Stomach smooth muscle (tissue), 2 donors: ENCODE measurements at regions not wholly inside any gene's neighbourhood (a gene's known extent, or its start where the extent isn't known, plus 50 kb on each side); places are given as distances from the start of the nearest gene placed in this dataset.
A peak's percentile ranks its signal among the peaks of the same experiment; 100 is the strongest.
"Not testable (repeated sequence)": the region's sequence is repeated elsewhere in the genome, so short reads cannot be mapped to it uniquely, and the experiment has no call there.

Source experiments
- H3K27ac ChIP-seq: one replicate; pipeline ENCODE4 v1.7.0; 2013; ENCODE audit warnings: mild to moderate bottlenecking, low read length, inconsistent platforms
- H3K27me3 ChIP-seq, 2 donors: one replicate each; pipeline ENCODE4 v1.7.0; 2013; ENCODE audit warnings: low read length in 2 of 2; ENCODE audit not compliant: insufficient read depth in 2 of 2, control insufficient read depth in 1 of 2
- H3K36me3 ChIP-seq, 2 donors: one replicate each; pipeline ENCODE4 v1.7.0; 2013; ENCODE audit warnings: low read length in 2 of 2; ENCODE audit not compliant: control insufficient read depth in 2 of 2, insufficient read depth in 2 of 2
- H3K4me1 ChIP-seq: one replicate; pipeline ENCODE4 v1.7.0; 2013; ENCODE audit warnings: low read length; ENCODE audit not compliant: control insufficient read depth, insufficient read depth
- H3K4me3 ChIP-seq, 2 donors: one replicate each; pipeline ENCODE4 v1.7.0; 2013; ENCODE audit warnings: low read length in 2 of 2
- H3K9ac ChIP-seq, 2 donors: one replicate each; pipeline ENCODE4 v1.7.0; 2013; ENCODE audit warnings: low read length in 2 of 2, mild to moderate bottlenecking in 1 of 2
- H3K9me3 ChIP-seq, 2 donors: one replicate each; pipeline ENCODE4 v1.7.0; 2013; ENCODE audit warnings: low read length in 2 of 2; ENCODE audit not compliant: control insufficient read depth in 2 of 2
- donor health status: healthy.
- donor health status: Pancreatic carcinoma.

DNA sequence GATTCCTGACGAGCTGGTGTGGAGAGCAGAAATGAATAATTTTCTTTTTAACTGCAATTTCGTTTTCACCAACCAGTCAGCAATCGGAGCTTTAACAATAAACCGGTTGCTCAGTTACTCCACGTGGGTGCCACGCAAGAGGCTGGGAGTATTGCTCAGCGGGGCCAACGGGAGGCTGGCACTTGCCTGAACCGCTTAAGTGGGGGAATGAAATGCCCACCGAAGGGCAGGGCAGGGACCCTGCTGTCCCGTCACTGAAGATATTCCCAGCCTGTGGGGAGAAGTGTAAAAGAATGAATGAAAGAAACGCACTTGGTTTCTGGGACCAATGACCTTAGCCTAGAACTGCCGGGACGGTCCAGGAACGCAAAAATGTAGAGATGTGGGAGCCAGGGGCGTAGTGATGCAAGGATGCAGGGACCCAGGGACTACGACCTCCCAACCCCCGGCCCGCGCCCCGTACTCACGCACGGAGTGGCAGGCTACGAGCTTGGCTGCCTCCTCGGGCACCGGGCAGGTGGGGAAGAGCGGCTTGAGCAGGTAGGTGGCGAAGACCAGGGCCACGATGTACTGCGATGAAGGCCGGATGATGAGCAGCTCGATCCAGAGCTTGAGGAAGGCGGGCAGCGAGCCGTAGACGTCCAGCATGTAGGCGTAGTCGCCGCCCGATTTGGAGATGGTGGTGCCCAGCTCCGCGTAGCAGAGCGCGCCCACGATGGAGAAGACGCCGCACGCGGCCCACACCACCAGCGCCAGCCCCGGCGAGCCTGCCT lies 79.8 kb upstream of the METTL9 start:
- not testable (repeated sequence) for H3K9me3 ChIP-seq, H3K27me3 ChIP-seq, H3K36me3 ChIP-seq
- H3K27ac ChIP-seq: peak overlapping the region; percentile 55
- peak overlapping the region; percentile 80 to 83 for H3K4me3 ChIP-seq
- peaks cover 24% of the 10 kb centered on the region for H3K4me1 ChIP-seq
- H3K9ac ChIP-seq: peak overlapping the region; percentile 74 to 85

DNA sequence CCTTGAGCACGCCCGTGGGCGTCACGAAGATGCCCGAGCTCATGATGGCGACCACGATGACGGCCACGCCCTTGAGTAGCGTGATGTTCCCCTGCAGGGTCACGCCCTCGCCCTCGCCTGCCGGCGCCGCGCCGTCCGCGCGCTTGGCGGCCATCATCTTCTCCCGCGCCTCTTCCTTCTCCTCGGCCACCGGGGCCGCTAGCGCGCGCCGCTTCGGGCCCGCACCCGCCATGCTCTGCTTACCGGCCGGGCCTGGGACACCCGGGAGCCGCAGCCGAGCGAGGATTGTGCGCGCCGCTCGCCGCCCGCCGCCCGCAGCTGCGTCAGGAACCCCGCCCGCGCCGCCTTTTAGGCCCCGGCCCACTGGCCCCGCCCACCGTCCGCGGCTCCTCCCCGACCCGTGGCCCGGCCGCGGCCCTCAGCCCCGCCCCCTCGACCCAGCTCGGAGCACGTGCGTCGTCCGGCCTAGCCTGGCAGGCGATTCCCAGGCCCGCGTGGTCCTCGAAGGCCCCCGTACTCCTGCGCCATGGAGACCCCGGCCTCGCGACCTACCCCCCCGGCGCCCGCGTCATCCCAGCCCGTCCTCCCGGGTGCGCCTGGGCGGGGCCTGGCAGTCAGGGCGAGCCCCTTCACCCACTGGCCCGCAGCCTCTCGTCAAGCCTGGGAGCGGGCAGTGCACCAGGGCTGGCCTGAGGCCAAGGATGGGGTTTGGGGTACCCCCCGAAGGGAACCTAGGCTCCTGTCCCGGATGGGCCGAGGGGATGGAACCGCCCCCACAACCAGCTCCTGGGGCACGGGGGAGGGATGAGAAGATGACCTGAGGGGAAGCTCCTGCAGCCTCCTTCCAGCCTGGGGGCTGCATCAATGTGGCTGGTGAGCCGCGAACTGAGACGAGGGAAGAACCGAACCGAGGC lies 79.0 kb upstream of the METTL9 start:
- H3K27ac ChIP-seq: peak overlapping the region; percentile 58
- H3K4me3 ChIP-seq: peak overlapping the region; percentile 80 to 83
- H3K27me3 ChIP-seq, H3K36me3 ChIP-seq, H3K9me3 ChIP-seq: not testable (repeated sequence)
- H3K9ac ChIP-seq: peak overlapping the region; percentile 58 to 85
- H3K4me1 ChIP-seq: peaks cover 18% of the 10 kb centered on the region

DNA sequence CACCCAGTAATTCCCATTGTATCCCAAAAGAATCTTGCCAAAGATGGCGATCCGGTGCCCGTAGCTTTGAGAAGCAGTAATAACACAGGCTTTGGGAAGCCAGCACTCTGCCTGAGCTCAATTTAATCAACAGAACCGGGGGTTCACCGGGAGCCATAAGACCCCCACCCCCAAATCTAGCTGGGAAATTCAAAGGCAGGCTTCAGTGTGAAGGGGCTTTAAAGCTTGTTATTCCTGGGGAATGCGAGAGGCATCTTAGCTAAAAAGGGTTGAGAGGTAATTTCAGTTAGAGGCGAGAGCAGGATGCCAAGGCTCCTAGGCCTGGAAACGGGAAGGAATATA lies 78.4 kb upstream of the METTL9 start:
- H3K9ac ChIP-seq, H3K9me3 ChIP-seq, H3K4me3 ChIP-seq, H3K36me3 ChIP-seq, H3K27me3 ChIP-seq: not testable (repeated sequence)
- Histone ChIP-seq H3K4me1 (peaks cover 15% of the 10 kb centered on the region), H3K27ac (peak overlapping the region; percentile 58)

DNA sequence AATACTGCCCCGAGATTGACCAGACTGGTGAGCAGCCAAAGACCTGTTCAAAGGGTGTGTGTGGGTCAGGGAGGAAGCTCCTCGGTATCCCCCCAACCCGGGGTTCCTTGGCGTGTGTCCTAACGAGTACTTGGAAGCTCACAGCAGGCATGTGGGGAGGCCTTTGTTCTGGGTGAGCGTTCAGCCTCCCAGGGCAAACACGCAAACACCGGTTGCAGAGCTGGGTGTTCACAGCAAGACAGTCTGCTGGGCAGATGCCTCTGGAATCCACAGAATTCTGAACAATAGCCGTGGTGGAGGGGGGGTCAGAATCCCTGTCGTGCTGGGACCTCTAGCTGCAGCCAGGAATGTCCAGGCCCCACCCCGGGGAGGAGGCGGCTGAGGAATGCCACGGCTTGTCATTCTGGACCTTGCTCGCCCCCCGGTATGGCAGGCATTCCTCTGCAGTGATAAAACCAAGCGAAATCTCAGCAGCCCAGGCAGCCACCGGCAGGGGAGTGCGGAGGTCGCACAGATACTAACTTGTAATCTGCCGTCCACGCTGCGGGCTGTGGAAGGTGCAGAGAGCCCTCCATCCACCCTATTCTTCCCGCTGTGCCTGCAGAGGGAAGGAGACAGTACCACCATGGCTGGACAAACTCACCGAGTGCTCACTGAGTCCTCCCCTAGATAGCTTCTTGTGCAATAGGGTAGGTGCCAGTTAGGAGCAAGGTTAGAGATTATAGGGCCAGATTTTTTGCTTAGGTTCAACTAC lies 77.8 kb upstream of the METTL9 start:
- Histone ChIP-seq H3K4me1 (peaks cover 12% of the 10 kb centered on the region), H3K4me3 (peak overlapping the region in 1 of 2 donors; percentile 29), H3K27ac (peak overlapping the region; percentile 58)
- not testable (repeated sequence) for H3K9ac ChIP-seq, H3K9me3 ChIP-seq, H3K36me3 ChIP-seq, H3K27me3 ChIP-seq

DNA sequence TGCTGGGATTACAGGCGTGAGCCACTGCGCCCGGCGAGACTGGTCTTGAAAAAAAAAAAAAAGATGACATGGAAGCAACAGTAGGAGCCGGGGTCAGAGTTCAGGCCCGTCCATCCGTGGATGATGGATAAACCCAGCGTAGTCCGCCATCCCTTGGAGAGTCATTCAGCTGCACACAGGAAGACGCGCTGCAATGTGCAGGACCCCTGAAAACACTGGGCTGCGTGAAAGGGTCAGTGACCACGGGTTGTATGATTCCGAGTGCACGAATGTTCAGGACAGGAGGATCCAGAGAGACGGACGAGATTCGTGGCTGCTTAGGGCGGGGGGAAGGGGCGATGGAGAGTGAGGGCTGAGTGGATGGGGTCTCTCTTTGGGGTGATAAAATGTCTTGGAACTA lies 76.5 kb upstream of the METTL9 start:
- H3K4me3 ChIP-seq, H3K27ac ChIP-seq, H3K27me3 ChIP-seq, H3K9ac ChIP-seq, H3K9me3 ChIP-seq, H3K36me3 ChIP-seq: not testable (repeated sequence)
- H3K4me1 ChIP-seq: peaks cover 11% of the 10 kb centered on the region

DNA sequence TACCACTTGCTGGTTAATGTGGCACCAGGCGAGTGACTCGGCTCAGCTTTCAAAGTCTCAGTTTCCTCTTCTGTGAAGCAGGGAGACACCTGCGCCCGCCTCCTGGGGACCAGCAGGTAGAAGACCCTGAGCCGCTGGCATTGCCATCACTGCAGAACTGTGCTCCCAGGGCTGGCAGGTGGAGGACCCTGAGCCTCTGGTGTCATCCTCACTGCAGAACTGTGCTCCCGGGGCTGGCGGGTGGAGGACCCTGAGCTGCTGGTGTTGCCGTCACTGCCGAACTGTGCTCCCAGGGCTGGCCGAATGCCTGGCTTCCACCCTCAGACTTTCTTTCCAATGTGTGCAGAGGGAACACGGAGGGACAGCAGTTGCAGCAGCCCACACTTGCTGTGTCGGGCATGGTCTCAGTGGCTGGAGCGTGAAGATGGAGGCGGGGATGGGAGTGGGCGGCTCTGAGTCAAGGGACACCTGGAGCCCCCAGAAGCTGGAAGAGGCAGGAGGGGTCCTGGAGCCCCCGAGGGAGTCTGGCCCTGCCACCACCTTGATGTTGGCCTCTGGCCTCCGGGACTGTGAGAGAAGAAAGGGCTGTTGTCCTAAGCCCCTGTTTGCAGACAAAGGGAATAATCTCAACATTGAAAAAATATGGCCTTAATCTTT lies 75.8 kb upstream of the METTL9 start:
- H3K27ac ChIP-seq: no peak overlapping the region
- peaks cover 8% of the 10 kb centered on the region for H3K4me1 ChIP-seq
- no peak overlapping the region for H3K9ac ChIP-seq
- no peaks in the 10 kb centered on the region for H3K36me3 ChIP-seq
- H3K4me3 ChIP-seq: no peak overlapping the region
- H3K27me3 ChIP-seq: no peaks in the 10 kb centered on the region
- no peaks in the 10 kb centered on the region for H3K9me3 ChIP-seq

DNA sequence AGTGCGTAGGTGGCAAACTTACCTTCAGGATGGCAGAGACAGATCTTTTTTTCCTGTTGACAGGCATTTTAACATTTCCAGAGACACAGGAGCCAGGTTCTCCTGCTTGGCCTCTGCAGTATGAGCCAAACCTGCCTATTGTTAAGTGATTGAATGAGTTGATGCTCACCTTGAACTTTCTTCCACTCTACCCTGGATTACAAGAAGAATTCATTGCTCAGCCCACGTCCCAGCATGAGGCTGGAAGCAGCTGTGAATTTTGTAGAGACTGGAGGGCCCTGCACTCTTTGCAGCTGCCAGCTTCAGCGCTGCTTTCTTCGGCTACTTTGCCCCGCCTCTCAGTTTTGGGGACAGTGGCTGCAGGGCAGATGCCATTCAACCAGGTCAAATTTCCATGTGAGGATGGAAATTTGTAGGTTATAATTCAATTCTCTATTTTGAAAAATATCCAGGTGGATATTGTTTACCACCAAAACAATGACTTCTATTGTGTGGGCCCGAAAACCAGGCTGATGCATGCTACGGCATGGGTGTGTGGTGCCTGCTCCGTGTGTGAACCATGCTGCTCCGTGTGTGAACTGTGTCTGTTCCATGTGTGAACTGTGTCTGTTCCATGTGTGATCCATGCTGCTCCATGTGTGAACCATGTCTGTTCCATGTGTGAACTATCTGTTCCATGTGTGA lies 75.2 kb upstream of the METTL9 start:
- no peak overlapping the region for H3K9ac ChIP-seq
- no peaks in the 10 kb centered on the region for H3K36me3 ChIP-seq
- H3K4me1 ChIP-seq: peaks cover 8% of the 10 kb centered on the region
- H3K27me3 ChIP-seq: no peaks in the 10 kb centered on the region
- H3K27ac ChIP-seq: no peak overlapping the region
- no peaks in the 10 kb centered on the region for H3K9me3 ChIP-seq
- H3K4me3 ChIP-seq: no peak overlapping the region

DNA sequence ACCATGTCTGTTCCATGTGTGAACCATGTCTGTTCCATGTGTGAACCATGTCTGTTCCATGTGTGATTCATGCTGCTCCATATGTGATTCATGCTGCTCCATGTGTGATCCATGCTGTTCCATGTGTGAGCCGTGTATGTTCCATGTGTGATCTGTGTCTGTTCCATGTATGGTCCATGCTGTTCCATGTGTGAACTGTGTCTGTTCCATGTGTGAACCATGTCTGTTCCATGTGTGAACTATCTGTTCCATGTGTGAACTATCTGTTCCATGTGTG lies 74.7 kb upstream of the METTL9 start:
- H3K9me3 ChIP-seq, H3K27me3 ChIP-seq, H3K27ac ChIP-seq, H3K4me1 ChIP-seq, H3K36me3 ChIP-seq, H3K4me3 ChIP-seq, H3K9ac ChIP-seq: not testable (repeated sequence)

DNA sequence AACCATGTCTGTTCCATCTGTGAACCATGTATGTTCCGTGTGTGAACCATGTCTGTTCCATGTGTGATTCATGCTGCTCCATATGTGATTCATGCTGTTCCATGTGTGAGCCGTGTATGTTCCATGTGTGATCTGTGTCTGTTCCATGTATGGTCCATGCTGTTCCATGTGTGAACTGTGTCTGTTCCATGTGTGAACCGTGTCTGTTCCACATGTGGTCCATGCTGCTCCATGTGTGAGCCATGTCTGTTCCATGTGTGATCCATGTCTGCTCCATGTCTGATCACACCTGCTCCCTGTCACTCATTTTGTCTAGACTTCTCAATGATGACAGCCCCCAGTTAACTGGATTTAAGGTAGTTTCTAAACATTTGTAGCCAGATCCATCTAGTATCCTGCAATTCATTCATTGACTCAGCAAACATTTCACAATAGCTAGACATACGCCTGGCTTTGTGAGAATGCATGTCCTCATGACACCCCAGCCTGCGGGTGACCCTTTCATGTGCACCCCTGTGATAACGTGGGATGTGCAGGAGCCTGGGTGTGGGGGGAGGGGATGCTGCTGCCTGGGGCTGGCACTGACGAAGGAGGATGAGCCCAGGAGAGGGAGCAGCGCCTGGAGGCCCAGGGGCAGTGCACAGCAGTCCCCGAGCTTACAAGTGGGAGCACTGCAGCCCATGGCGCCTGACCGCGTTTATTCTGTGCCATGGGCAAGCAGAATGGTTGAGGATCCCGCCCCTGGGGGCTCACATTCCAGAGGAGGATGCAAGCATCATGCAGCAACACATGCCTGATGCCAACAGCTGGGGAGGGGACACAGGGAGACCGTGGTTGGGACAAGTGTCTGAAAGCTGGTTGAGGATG lies 74.1 kb upstream of the METTL9 start:
- not testable (repeated sequence) for H3K4me3 ChIP-seq, H3K9ac ChIP-seq, H3K9me3 ChIP-seq, H3K4me1 ChIP-seq, H3K36me3 ChIP-seq, H3K27me3 ChIP-seq, H3K27ac ChIP-seq
